ENCODE measurements at regions not wholly inside any gene's neighbourhood (a gene's known extent, or its start where the extent isn't known, plus 50 kb on each side); places are given as distances from the start of the nearest gene placed in this dataset.

- Mint-ChIP-seq H3K9me3 (peaks cover 5% of the 10 kb centered on the region), H3K4me1 (peaks cover 4% of the 10 kb centered on the region), H3K36me3 (ENCODE audit: low read depth) (peaks cover 3% of the 10 kb centered on the region), H3K27ac (ENCODE audit: unreplicated experiment) (no peak overlapping the region), H3K27me3 (ENCODE audit: low read depth) (peaks cover 40% of the 10 kb centered on the region), H3K4me3 (no peak overlapping the region)
- no peak for DNase-seq (ENCODE audit: low read depth, low spot score)
- TF ChIP-seq CTCF (conservative IDR thresholded peaks at IDR 0.05), result no peak
Measured at GRCh38 chr5:176719113-176719739, 71.9 kb downstream of the TSPAN17 start.

DNA sequence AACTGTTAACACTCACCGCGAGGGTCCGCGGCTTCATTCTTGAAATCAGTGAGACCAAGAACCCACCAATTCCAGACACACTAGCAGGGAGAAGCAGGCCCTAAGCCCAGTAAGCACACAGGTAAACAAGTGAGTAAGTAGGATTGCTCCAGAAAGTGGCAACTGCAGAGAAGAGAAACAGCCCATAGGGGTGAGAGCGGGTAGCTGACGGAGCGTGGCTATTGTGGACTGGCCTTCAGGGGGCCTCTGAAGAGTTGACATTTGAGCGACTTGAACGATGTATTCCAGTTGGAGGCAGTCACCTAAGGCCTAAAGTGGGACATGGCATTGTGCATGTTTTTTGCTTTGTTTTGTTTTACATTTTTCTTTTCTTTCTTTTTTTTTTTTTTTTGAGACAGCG lies 74.2 kb downstream of the TSPAN17 start:
- Mint-ChIP-seq H3K27ac (ENCODE audit: unreplicated experiment) (no peak overlapping the region), H3K4me1 (peaks cover 13% of the 10 kb centered on the region), H3K4me3 (no peak overlapping the region), H3K27me3 (ENCODE audit: low read depth) (peaks cover 44% of the 10 kb centered on the region), H3K9me3 (no peaks in the 10 kb centered on the region), H3K36me3 (ENCODE audit: low read depth) (no peaks in the 10 kb centered on the region)
- no peak for DNase-seq (ENCODE audit: low read depth, low spot score)
- TF ChIP-seq CTCF (conservative IDR thresholded peaks at IDR 0.05), result no peak

DNA sequence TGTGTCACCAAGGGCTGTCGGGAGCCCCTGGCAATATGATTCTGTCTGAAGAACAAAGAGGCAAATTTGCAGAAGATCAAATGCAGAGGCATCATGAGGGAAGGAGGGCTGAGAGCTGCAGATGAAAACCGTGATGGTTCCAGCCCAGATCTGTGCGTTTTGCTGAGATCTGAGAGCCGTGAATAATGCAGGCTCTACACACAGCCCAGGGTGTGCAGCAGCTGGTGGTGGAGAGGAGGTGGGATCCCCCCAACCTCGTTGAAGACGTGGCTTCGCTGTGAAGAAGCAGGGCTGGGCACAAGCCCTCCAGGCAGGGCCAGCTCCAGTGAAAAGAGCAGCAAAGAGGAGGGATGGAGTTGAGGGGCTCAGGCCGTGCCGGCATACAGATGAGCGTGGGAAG lies 75.5 kb downstream of the TSPAN17 start:
- H3K27ac Mint-ChIP-seq (ENCODE audit: unreplicated experiment), result no peak overlapping the region
- TF ChIP-seq CTCF (conservative IDR thresholded peaks at IDR 0.05), result no peak
- H3K4me3 Mint-ChIP-seq, result no peak overlapping the region
- H3K27me3 Mint-ChIP-seq (ENCODE audit: low read depth), result peaks cover 34% of the 10 kb centered on the region
- peaks cover 13% of the 10 kb centered on the region for H3K4me1 Mint-ChIP-seq
- DNase-seq (ENCODE audit: low read depth, low spot score), result no peak
- H3K9me3 Mint-ChIP-seq, result no peaks in the 10 kb centered on the region
- H3K36me3 Mint-ChIP-seq (ENCODE audit: low read depth), result no peaks in the 10 kb centered on the region

GRCh38 chr5:176723440-176723839 lies 76.2 kb downstream of the TSPAN17 start:
- Mint-ChIP-seq H3K9me3 (no peaks in the 10 kb centered on the region), H3K4me1 (peaks cover 13% of the 10 kb centered on the region), H3K36me3 (ENCODE audit: low read depth) (no peaks in the 10 kb centered on the region), H3K4me3 (no peak overlapping the region), H3K27ac (ENCODE audit: unreplicated experiment) (no peak overlapping the region), H3K27me3 (ENCODE audit: low read depth) (peaks cover 31% of the 10 kb centered on the region)
- no peak for TF ChIP-seq CTCF (conservative IDR thresholded peaks at IDR 0.05)
- no peak for DNase-seq (ENCODE audit: low read depth, low spot score)

GRCh38 chr5:176724472-176724871 lies 77.2 kb downstream of the TSPAN17 start:
- H3K36me3 Mint-ChIP-seq (ENCODE audit: low read depth), result no peaks in the 10 kb centered on the region
- peaks cover 13% of the 10 kb centered on the region for H3K4me1 Mint-ChIP-seq
- H3K4me3 Mint-ChIP-seq, result no peak overlapping the region
- H3K27ac Mint-ChIP-seq (ENCODE audit: unreplicated experiment), result no peak overlapping the region
- H3K9me3 Mint-ChIP-seq, result no peaks in the 10 kb centered on the region
- no peak for DNase-seq (ENCODE audit: low read depth, low spot score)
- no peak for TF ChIP-seq CTCF (conservative IDR thresholded peaks at IDR 0.05)
- H3K27me3 Mint-ChIP-seq (ENCODE audit: low read depth), result peaks cover 28% of the 10 kb centered on the region

Data from neural crest cell (in vitro differentiated cells).